ENCODE measurements at regions not wholly inside any gene's neighbourhood (a gene's known extent, or its start where the extent isn't known, plus 50 kb on each side); places are given as distances from the start of the nearest gene placed in this dataset.
"Not testable (repeated sequence)": the region's sequence is repeated elsewhere in the genome, so short reads cannot be mapped to it uniquely, and the experiment has no call there.

- POLR2A ChIA-PET = no interaction called here
- no peak for TF ChIP-seq ZNF317 (CRISPR knock-in tag; IDR thresholded peaks at IDR 0.05; ENCODE audit: borderline replicate concordance, low read depth)
- TF ChIP-seq, protein P1, sequence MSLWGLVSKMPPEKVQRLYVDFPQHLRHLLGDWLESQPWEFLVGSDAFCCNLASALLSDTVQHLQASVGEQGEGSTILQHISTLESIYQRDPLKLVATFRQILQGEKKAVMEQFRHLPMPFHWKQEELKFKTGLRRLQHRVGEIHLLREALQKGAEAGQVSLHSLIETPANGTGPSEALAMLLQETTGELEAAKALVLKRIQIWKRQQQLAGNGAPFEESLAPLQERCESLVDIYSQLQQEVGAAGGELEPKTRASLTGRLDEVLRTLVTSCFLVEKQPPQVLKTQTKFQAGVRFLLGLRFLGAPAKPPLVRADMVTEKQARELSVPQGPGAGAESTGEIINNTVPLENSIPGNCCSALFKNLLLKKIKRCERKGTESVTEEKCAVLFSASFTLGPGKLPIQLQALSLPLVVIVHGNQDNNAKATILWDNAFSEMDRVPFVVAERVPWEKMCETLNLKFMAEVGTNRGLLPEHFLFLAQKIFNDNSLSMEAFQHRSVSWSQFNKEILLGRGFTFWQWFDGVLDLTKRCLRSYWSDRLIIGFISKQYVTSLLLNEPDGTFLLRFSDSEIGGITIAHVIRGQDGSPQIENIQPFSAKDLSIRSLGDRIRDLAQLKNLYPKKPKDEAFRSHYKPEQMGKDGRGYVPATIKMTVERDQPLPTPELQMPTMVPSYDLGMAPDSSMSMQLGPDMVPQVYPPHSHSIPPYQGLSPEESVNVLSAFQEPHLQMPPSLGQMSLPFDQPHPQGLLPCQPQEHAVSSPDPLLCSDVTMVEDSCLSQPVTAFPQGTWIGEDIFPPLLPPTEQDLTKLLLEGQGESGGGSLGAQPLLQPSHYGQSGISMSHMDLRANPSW (CRISPR knock-in tag; conservative IDR thresholded peaks at IDR 0.05; ENCODE audit: low read depth) = no peak
- TF ChIP-seq, protein P2, sequence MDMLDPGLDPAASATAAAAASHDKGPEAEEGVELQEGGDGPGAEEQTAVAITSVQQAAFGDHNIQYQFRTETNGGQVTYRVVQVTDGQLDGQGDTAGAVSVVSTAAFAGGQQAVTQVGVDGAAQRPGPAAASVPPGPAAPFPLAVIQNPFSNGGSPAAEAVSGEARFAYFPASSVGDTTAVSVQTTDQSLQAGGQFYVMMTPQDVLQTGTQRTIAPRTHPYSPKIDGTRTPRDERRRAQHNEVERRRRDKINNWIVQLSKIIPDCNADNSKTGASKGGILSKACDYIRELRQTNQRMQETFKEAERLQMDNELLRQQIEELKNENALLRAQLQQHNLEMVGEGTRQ (CRISPR knock-in tag; IDR thresholded peaks at IDR 0.05) = no peak
- no peak for TF ChIP-seq SP1 (CRISPR knock-in tag; conservative IDR thresholded peaks at IDR 0.05)
- TF ChIP-seq, protein P3, sequence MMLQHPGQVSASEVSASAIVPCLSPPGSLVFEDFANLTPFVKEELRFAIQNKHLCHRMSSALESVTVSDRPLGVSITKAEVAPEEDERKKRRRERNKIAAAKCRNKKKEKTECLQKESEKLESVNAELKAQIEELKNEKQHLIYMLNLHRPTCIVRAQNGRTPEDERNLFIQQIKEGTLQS (CRISPR knock-in tag; conservative IDR thresholded peaks at IDR 0.05) = no peak
- TF ChIP-seq GABPB1 (CRISPR knock-in tag; IDR thresholded peaks at IDR 0.05) = no peak
- no peak for TF ChIP-seq FOXJ3 (CRISPR knock-in tag; IDR thresholded peaks at IDR 0.05; ENCODE audit: borderline replicate concordance)
- TF ChIP-seq ZNF512 (CRISPR knock-in tag; IDR thresholded peaks at IDR 0.05; ENCODE audit: borderline replicate concordance) = no peak
- TF ChIP-seq MYBL2 (CRISPR knock-in tag; IDR thresholded peaks at IDR 0.05) = no peak
- TF ChIP-seq CDX4 (CRISPR knock-in tag; IDR thresholded peaks at IDR 0.05; ENCODE audit: borderline replicate concordance) = no peak
- no peak for TF ChIP-seq ZBTB21 (CRISPR knock-in tag; IDR thresholded peaks at IDR 0.05; ENCODE audit: borderline replicate concordance)
- TF ChIP-seq ZNF396 (CRISPR knock-in tag; IDR thresholded peaks at IDR 0.05; ENCODE audit: borderline replicate concordance) = no peak
- no peak for TF ChIP-seq TCF7 (CRISPR knock-in tag; IDR thresholded peaks at IDR 0.05; ENCODE audit: low read depth)
- no peak for TF ChIP-seq ZNF219 (CRISPR knock-in tag; IDR thresholded peaks at IDR 0.05; ENCODE audit: borderline replicate concordance)
- TF ChIP-seq CREM (CRISPR knock-in tag; IDR thresholded peaks at IDR 0.05) = no peak
- TF ChIP-seq JUN (CRISPR knock-in tag; IDR thresholded peaks at IDR 0.05) = no peak
- TF ChIP-seq FOXK1 (CRISPR knock-in tag; IDR thresholded peaks at IDR 0.05) = no peak
- no peak for TF ChIP-seq HMGXB4 (CRISPR knock-in tag; IDR thresholded peaks at IDR 0.05)
- TF ChIP-seq NR1H2 (CRISPR knock-in tag; IDR thresholded peaks at IDR 0.05) = no peak
- TF ChIP-seq ELF4 (CRISPR knock-in tag; IDR thresholded peaks at IDR 0.05; ENCODE audit: low read depth) = no peak
- no peak for DNase-seq (ENCODE audit: low spot score)
- CTCF ChIA-PET = no interaction called here
- peaks cover 20% of the 10 kb centered on the region for H3K9me3 Mint-ChIP-seq
- H3K4me1 Mint-ChIP-seq = peaks cover 22% of the 10 kb centered on the region
- H3K27ac Mint-ChIP-seq = no peak overlapping the region
- ATAC-seq = no peak
- no peak overlapping the region for H3K4me3 Mint-ChIP-seq
- no peaks in the 10 kb centered on the region for H3K27me3 Mint-ChIP-seq (ENCODE audit: low read depth)
- H3K36me3 Mint-ChIP-seq = peaks cover 12% of the 10 kb centered on the region
Observed at GRCh38 chr14:84496677-84497076, 1033.3 kb upstream of the FLRT2 start.

GRCh38 chr14:84512823-84513222, 1017.1 kb upstream of the FLRT2 start:
- H3K4me1 Mint-ChIP-seq; CTCF ChIA-PET; DNase-seq (ENCODE audit: low spot score); H3K27me3 Mint-ChIP-seq (ENCODE audit: low read depth); POLR2A ChIA-PET; H3K27ac Mint-ChIP-seq; ATAC-seq; H3K4me3 Mint-ChIP-seq: not testable (repeated sequence)
- H3K9me3 Mint-ChIP-seq = peaks cover 30% of the 10 kb centered on the region
- H3K36me3 Mint-ChIP-seq = peaks cover 16% of the 10 kb centered on the region

All from WTC11 (cell line).